ENCODE measurements at regions not wholly inside any gene's neighbourhood (a gene's known extent, or its start where the extent isn't known, plus 50 kb on each side); places are given as distances from the start of the nearest gene placed in this dataset.

DNA sequence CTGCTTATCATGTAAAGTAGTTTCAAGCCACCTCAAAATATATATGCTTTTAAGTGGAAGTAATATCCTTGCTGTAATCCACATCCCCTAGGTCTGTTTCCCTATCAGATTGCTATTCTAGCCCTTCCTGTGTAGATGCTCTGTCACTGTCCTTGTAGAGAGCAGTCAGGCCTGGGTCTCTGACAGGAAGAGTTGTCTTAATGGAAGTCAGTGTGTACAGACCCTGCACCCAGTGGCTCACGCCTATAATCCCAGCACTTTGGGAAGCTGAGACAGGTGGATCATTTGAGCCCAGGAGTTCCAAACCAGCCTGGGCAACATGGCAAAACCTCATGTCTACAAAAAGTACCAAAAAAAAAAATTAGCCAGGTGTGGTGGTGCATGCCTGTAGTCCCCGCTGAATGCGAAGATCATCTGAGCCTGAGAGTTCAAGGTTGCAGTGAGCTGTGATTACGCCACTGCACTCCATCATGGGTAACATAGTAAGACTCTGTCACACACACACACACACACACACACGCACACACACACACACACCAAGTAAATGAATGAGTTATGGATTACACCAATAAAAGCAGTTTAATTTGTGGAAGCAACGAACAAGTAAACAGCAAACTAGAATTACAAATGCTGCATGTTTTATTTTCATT is 70.2 kb upstream of the DSC1 start:
- POLR2A ChIA-PET (ENCODE audit: partially characterized antibody) = interaction anchor here (0.6 kb wide), 1 partner anchor 125 kb away, joined by 4 read pairs; no protein-coding TSS in a partner anchor

More for the DNA sequence above, 70.2 kb upstream of the DSC1 start:
- Histone ChIP-seq H2AFZ (ENCODE audit: low read length) (no peak overlapping the region), H2BK120ac (replicated peaks; ENCODE audit: low read depth, low read length) (no peak overlapping the region), H3K4ac (replicated peaks; ENCODE audit: insufficient read length, low read depth, low read length) (no peak overlapping the region), H3K36me3 (ENCODE audit: control insufficient read depth in 2 of 4, insufficient read depth in 4 of 4, low read length in 3 of 4) (no peaks in the 10 kb centered on the region), H3K4me3 (ENCODE audit: extremely low read depth in 1 of 4, insufficient read depth in 2 of 4, low read depth in 3 of 4, low read length in 4 of 4) (no peak overlapping the region), H2BK5ac (ENCODE audit: low read depth, low read length) (no peak overlapping the region), H3K4me2 (ENCODE audit: insufficient read depth in 1 of 2, low read depth in 2 of 2, low read length in 2 of 2) (no peak overlapping the region), H3K79me2 (ENCODE audit: control insufficient read depth in 1 of 2, insufficient read depth in 2 of 2, low read length in 2 of 2) (no peaks in the 10 kb centered on the region), H4K5ac (ENCODE audit: insufficient read length, low read depth, low read length) (no peak overlapping the region), H3K14ac (ENCODE audit: insufficient read length) (no peak overlapping the region), H2BK12ac (ENCODE audit: low read depth, low read length) (no peak overlapping the region), H3K23me2 (ENCODE audit: low read depth, low read length) (no peaks in the 10 kb centered on the region), H3K27me3 (replicated peaks in 1 of 4; ENCODE audit: control insufficient read depth in 3 of 4, extremely low read depth in 1 of 4, insufficient read depth in 3 of 4, low read length in 3 of 4) (no peaks in the 10 kb centered on the region), H2AK5ac (ENCODE audit: low read depth, low read length) (no peak overlapping the region), H3K27ac (ENCODE audit: low read depth, low read length) (no peak overlapping the region), H3K79me1 (ENCODE audit: low read depth, low read length) (no peaks in the 10 kb centered on the region), H4K91ac (replicated peaks; ENCODE audit: insufficient read length, low read length) (no peak overlapping the region), H3K9ac (replicated peaks in 1 of 4; ENCODE audit: extremely low read depth in 1 of 4, low read depth in 3 of 4, low read length in 3 of 4) (no peak overlapping the region), H2BK20ac (ENCODE audit: low read length) (no peak overlapping the region), H3K23ac (ENCODE audit: insufficient read length) (no peak overlapping the region), H3K56ac (replicated peaks; ENCODE audit: insufficient read length, low read depth, low read length) (no peak overlapping the region), H3K4me1 (replicated peaks in 1 of 4; ENCODE audit: control insufficient read depth in 3 of 4, insufficient read depth in 4 of 4, low read length in 3 of 4) (no peaks in the 10 kb centered on the region), H3K18ac (ENCODE audit: extremely low read depth, low read length) (no peak overlapping the region), H4K8ac (ENCODE audit: extremely low read depth, insufficient read depth, low read length) (no peak overlapping the region), H2BK15ac (ENCODE audit: low read length) (no peak overlapping the region), H3K9me3 (ENCODE audit: insufficient read depth in 2 of 2, low read depth in 1 of 2, low read length in 1 of 2) (no peaks in the 10 kb centered on the region), H4K20me1 (replicated peaks in 1 of 2; ENCODE audit: control insufficient read depth in 1 of 2, insufficient read depth in 2 of 2, low read length in 2 of 2) (no peaks in the 10 kb centered on the region)
- WGBS, 2 experiments (ENCODE audit: extremely low coverage in 1 of 2, insufficient coverage in 1 of 2, insufficient read length in 1 of 2, insufficient replicate concordance in 2 of 2, low coverage in 1 of 2, low lambda C conversion rate in 2 of 2, missing lambda C conversion rate in 1 of 2) = 90% methylated on average over 6 of the region's 6 CpGs; no CpG with 5 or more reads in 1 of the 2 experiments
- TF ChIP-seq CEBPB (IDR thresholded peaks at IDR 0.05; ENCODE audit: low read depth, low read length) (no peak), JUN (IDR thresholded peaks at IDR 0.05; ENCODE audit: low read depth, low read length) (no peak), CHD2 (IDR thresholded peaks at IDR 0.05; ENCODE audit: low read length) (no peak), SUZ12 (IDR thresholded peaks at IDR 0.05; ENCODE audit: low read length) (no peak), BCL11A (IDR thresholded peaks at IDR 0.05; ENCODE audit: low read depth in 2 of 2, low read length in 2 of 2) (no peak), CHD1 (IDR thresholded peaks at IDR 0.05; ENCODE audit: low read depth, low read length) (no peak), SP1 (IDR thresholded peaks at IDR 0.05; ENCODE audit: low read depth, low read length) (no peak), ZNF274 (IDR thresholded peaks at IDR 0.05; ENCODE audit: borderline replicate concordance, extremely low read depth, low read length) (no peak), POLR2AphosphoS5 (IDR thresholded peaks at IDR 0.05; ENCODE audit: low read depth, low read length) (no peak), ASH2L (IDR thresholded peaks at IDR 0.05; ENCODE audit: low read length) (no peak), POLR2A (IDR thresholded peaks at IDR 0.05; ENCODE audit: control extremely low read depth in 1 of 2, low read depth in 2 of 2, low read length in 2 of 2) (no peak), GABPA (IDR thresholded peaks at IDR 0.05; ENCODE audit: borderline replicate concordance, insufficient read depth, low read length) (no peak), TAF7 (optimal IDR thresholded peaks at IDR 0.05; ENCODE audit: borderline replicate concordance, low read depth, low read length) (no peak), MAFK (IDR thresholded peaks at IDR 0.05; ENCODE audit: low read depth, low read length) (no peak), KDM1A (IDR thresholded peaks at IDR 0.05; ENCODE audit: borderline replicate concordance, low read length) (no peak), BRCA1 (IDR thresholded peaks at IDR 0.05; ENCODE audit: low read depth, low read length) (no peak)
- FAIRE-seq = no peak
- no peak for DNase-seq (ENCODE audit: low read depth in 1 of 2, low spot score in 2 of 2)
- CTCF ChIA-PET (ENCODE audit: partially characterized antibody) = interaction anchor here (0.7 to 1.4 kb wide), 2 partner anchors 9 to 17 kb away, joined by 3 to 4 read pairs; no protein-coding TSS in a partner anchor

Data from H1 (cell line).